B cell (primary cell): ENCODE measurements at regions not wholly inside any gene's neighbourhood (a gene's known extent, or its start where the extent isn't known, plus 50 kb on each side); places are given as distances from the start of the nearest gene placed in this dataset.

Experiments
- EZH2 ChIP-seq: IDR thresholded peaks from 2 replicates; pipeline ENCODE4 v1.6.1; 2012; ENCODE audit warnings: borderline replicate concordance, low read depth, mild to moderate bottlenecking, moderate library complexity, low read length; ENCODE audit not compliant: insufficient read depth, poor library complexity, severe bottlenecking
- TF ChIP-seq, protein P1 (sequence below): fragments of 200-600 bp; IDR thresholded peaks from one replicate; pipeline ENCODE4 v1.8.0; 2022; ENCODE audit warnings: antibody characterized with exemption, mild to moderate bottlenecking

DNA sequence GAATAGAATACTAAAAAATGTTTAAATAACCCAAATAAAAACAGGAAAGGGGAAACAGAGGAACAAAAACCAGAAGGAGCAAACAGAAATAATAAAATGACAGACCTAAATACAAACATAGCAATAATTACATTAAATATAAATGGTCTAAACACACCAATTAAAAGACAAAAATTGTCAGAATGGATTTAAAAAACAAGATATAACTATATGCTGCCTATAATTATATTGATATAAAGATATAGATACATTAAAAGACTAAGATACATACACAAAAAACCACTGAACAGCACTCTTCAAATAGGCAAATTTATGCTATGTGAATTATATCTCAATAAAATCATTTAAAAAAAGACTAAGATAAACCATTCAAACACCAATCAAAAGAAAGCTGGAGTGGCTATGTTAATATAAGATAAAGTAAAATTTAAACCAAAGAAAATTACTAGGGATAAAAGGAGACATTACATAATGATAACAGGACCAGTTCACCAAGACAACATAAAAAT lies 168.9 kb downstream of the SMAD6 start:
- TF ChIP-seq, protein P1, sequence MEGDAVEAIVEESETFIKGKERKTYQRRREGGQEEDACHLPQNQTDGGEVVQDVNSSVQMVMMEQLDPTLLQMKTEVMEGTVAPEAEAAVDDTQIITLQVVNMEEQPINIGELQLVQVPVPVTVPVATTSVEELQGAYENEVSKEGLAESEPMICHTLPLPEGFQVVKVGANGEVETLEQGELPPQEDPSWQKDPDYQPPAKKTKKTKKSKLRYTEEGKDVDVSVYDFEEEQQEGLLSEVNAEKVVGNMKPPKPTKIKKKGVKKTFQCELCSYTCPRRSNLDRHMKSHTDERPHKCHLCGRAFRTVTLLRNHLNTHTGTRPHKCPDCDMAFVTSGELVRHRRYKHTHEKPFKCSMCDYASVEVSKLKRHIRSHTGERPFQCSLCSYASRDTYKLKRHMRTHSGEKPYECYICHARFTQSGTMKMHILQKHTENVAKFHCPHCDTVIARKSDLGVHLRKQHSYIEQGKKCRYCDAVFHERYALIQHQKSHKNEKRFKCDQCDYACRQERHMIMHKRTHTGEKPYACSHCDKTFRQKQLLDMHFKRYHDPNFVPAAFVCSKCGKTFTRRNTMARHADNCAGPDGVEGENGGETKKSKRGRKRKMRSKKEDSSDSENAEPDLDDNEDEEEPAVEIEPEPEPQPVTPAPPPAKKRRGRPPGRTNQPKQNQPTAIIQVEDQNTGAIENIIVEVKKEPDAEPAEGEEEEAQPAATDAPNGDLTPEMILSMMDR: no peak
- no peak for TF ChIP-seq EZH2
